Stimulated activated CD4-positive, alpha-beta T cell treated with anti-CD3 and anti-CD28 coated beads, Interleukin-12 subunit alpha, Interleukin-12 subunit beta, amount 100 ng/mL, for 48 hours (primary cell): ENCODE measurements at regions not wholly inside any gene's neighbourhood (a gene's known extent, or its start where the extent isn't known, plus 50 kb on each side); places are given as distances from the start of the nearest gene placed in this dataset.
"Not testable (repeated sequence)": the region's sequence is repeated elsewhere in the genome, so short reads cannot be mapped to it uniquely, and the experiment has no call there.

Source experiments
- DNase-seq, 3 donors: peaks; one replicate each; pipeline ENCODE4 v3.0.0-alpha.2; 2020; ENCODE audit warnings: low read depth in 2 of 3, low spot score in 1 of 3

DNA sequence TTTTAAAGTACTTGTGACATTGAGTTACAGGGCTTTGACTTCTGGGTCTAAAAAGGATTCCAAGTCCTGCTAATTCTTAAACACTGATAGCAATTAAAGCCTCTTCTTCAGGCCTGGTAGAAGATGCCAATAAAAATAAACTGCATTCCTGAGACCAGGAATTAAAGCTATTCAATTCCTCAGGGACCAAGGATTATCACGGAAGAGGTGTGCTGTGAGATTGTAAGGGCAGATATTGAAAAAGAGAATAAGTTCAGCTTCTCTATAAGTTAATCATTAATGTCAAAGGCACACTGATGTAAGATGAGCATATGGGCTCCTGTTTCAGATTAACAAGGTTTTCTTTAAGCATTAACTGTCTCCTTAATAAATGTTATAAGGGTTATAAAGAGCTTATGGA, 611.3 kb downstream of the SI start:
- DNase-seq = no peak

GRCh38 chr3:164465172-164465571, 613.1 kb downstream of the SI start:
- DNase-seq = no peak

GRCh38 chr3:164460851-164461250, 617.4 kb downstream of the SI start:
- DNase-seq = no peak

DNA sequence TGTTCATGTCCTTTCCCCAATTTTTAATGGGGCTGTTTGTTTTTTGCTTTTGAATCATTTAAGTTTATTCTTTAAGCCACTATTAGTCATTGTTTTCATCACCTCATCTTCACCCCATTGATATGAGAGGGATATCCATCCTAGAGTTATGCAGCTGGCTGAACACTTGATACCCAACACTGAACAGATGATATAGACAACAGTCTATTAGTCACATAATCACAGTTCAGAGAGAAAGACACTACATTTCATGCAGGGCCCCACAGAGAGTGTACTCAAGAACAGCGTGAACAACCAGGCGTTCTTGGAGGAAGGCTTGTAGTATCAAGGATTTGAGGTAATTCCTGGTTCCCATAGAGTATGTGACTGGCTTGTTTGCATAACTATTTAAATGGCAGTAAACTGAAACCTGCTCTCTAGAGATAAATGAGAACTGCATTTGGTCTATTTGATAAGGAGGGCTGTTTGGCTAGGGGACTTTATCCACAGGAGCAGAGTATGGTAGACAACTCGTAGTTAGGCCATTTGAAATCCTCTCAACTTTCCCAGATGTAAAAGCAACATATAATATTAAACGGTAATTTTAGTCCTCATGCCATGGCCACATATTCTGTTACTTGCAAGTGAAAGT, 618.7 kb downstream of the SI start:
- DNase-seq = no peak

DNA sequence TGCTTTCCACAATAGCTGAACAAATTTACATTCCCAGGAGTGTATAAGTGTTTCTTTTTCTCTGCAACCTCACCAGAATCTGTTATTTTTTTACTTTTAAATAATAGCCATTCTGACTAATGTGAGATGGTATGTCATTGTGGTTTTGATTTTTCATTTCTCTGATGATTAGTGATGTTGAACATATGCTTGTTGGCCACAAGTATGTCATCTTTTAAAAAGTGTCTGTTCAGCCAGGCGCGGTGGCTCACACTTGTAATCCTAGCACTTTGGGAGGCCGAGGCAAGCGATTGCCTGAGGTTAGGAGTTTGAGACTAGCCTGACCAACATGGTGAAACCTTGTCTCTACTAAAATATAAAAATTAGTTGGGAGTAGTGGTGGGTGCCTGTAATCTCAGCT, 619.3 kb downstream of the SI start:
- no peak for DNase-seq

- DNase-seq = no peak
Observed at GRCh38 chr3:164453714-164454113, 624.6 kb downstream of the SI start.

- DNase-seq = no peak
Observed at GRCh38 chr3:164452707-164453106, 625.6 kb downstream of the SI start.

DNA sequence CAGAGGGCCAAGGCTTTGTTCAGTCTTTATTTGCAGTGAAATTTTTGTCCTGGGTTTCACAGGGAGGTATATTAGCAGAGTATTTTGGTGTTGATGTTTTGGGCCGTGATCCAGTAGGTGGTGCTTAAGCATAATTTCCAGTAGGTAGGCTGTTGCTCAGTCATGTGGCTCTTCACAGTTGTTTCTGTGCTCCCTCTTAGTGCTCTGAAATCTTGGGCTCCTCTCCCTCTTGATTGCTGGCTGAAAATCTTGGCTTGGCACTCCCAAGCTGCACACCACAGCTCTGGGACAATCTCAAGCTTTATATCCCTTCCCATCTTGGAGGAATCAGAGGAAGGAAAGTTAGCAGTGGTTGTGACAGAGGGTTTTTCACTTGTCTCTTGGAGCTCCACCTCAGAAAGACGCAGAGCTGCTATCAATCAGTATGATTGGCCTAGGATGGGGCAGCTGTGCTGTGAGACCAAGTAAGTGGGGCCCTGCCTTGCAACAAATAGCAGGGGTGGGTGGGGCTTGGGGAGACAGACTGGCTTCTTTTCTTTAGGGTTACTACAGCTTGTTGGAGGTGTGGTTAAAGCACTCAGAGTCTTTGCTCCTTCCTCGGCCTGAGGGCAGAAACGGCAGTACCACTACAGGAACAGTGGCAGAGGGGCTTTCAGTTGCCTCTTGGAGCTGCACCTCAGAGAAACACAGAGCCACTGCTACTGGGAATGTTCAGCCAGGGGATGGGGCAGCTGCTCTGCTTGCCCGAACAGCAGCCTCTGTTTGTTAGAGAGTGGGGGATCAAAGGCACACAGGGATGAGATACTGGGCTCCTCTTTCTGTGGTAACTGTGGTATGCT, 627.0 kb downstream of the SI start:
- DNase-seq = no peak

DNA sequence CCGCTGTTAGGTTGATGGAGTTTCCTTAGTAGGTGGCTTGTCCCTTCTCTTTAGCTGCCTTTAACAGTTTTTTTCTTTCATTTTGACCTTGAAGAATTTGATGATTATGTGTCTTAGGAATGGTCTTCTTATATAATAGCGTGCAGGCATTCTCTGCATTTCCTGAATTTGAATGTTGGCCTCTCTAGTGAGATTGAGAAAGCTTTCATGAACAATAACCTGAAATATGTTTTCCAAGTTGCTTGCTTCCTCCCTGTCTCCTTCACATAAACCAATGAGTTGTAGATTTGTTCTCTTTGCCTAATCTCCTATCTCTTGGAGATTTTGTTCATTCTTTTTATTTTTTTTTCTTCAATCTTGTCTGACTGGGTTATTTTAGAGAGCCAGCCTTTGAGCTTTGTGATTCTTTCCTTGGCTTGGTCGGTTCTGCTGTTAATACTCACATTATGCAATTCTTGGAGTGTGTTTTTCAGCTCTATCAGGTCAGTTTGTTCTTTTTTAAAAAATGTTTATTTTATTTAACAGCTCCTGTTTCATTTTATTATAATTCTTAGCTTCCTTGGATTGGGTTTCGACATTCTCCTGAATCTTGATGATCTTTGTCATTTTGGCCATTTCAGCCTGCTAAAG, 627.9 kb downstream of the SI start:
- DNase-seq = no peak

- DNase-seq = no peak
Observed at GRCh38 chr3:164419220-164419619, 659.1 kb downstream of the SI start.

GRCh38 chr3:164418414-164418813, 659.9 kb downstream of the SI start:
- no peak for DNase-seq

DNA sequence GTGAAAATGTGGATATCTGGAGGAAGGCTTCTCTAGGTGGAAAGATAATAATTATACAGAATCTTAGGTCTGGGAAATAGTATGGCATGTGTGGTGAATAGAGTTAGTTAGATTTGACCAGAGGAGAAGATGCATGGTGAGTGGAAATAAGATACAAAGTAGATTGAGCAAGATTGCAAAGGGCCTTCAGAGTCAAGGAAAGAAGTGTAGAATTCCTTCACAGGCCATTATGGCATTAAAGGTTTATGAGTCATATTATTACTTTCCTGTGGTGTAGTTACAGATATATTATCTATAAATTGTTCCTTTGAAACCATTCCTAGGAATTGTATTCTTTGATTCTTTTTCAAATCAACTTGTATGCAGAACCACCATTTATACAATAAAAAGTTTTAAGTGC, 660.3 kb downstream of the SI start:
- no peak for DNase-seq

- DNase-seq = no peak
Observed at GRCh38 chr3:164416491-164417222, 661.6 kb downstream of the SI start.

- DNase-seq = no peak
Observed at GRCh38 chr3:164408326-164408725, 670.0 kb downstream of the SI start.

DNA sequence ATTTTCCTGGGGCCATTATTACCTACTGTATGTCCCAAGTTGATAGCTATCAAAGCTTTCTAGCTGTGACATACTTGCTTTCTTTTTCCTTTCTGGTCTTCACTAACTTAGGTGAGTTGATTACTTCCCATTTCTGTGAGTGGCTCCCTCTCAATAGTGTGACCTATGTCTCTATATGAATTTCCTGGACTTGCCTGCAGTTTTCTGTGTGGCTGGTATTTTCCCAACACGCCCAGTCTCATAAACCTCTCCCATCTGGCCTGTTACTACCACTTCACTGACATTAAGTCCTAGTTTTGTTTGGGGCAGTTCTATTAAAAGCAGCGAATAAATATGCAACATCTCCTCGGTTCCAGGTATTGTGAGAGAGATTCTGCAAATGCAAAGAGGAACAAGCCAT, 671.2 kb downstream of the SI start:
- DNase-seq = no peak

- DNase-seq = no peak
Observed at GRCh38 chr3:164406281-164406680, 672.0 kb downstream of the SI start.

GRCh38 chr3:164401923-164402322, 676.4 kb downstream of the SI start:
- no peak for DNase-seq

DNA sequence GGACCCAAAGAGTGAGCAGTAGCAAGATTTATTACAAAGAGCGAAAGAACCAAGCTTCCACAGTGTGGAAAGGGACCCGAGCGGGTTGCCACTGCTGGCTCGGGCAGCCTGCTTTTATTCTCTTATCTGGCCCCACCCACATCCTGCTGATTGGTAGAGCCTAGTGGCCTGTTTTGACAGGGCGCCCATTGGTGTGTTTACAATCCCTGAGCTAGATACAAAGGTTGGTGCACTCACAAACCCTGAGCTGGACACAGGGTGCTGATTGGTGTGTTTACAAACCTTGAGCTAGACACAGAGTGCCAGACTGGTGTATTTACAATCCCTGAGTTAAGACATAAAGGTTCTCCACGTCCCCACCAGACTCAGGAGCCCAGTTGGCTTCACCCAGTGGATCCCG, 676.9 kb downstream of the SI start:
- not testable (repeated sequence) for DNase-seq

DNA sequence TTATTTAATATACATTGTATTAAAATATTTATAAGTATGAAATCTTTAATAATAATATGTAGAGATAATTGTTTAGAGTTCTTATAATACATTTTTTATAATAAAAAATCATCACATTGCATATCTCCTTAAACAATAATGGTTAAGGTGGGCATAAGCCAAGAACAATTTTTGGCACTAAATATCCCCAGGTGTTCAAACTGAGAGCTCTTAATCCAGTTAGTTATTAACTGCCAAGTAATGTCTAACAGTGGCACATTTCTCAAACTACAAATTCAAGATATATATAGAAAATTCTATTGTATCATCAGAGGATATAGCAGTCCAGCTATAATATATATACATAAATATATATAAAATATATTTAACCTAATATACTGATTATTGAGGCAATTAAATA, 680.8 kb downstream of the SI start:
- DNase-seq = no peak

GRCh38 chr3:164393171-164393570, 685.1 kb downstream of the SI start:
- no peak for DNase-seq

DNA sequence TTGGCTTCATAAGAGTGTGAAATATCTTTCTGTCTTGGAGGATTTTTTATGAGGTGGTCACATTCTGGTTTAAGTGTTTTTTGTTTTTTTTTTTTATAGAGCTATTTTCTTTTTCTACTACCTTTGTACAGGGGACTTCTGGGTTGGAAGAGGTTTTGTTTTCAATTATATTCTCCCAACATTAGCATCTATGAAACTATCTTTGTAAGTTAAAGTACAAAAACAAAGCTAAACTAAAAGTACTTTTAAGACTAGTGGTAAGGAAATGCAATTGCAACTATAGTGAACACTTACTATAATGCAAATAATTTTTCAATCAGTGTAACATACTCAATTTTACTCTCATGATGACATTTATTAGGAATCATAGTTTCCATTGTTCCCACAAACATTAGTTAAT, 688.2 kb downstream of the SI start:
- no peak for DNase-seq

DNA sequence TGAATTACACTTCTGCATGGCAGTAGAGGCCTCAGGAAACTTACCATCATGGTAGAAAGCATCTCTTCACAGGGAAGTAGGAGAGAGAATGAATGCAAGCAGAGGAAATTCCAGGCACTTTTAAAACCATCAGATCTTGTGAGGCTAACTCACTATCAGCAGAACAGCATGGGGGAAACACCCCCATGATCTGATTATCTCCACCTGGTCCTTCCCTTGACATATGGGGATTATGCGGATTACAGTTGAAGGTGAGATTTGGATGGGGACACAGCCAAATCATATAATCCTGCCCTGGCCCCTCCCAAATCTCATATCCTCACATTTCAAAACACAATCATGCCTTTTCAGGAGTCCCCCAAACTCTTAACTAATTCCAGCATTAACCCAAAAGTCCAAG, 691.1 kb downstream of the SI start:
- DNase-seq = no peak
